ENCODE measurements at regions not wholly inside any gene's neighbourhood (a gene's known extent, or its start where the extent isn't known, plus 50 kb on each side); places are given as distances from the start of the nearest gene placed in this dataset.

GRCh38 chr7:115678086-115678982 is 352.2 kb downstream of the TFEC start:
- H3K4me1 ChIP-seq, result no peaks in the 10 kb centered on the region
- WGBS, result 47% methylated on average over 12 of the region's 12 CpGs
- no peak overlapping the region for H3K4me3 ChIP-seq
- TF ChIP-seq CTCF (IDR thresholded peaks at IDR 0.05) (no peak), POLR2AphosphoS5 (IDR thresholded peaks at IDR 0.05) (no peak), POLR2A (IDR thresholded peaks at IDR 0.05) (no peak), EP300 (IDR thresholded peaks at IDR 0.05) (no peak)
- no peaks in the 10 kb centered on the region for H3K9me3 ChIP-seq
- no peak overlapping the region for H3K27ac ChIP-seq
- no peaks in the 10 kb centered on the region for H3K36me3 ChIP-seq
- no peak for DNase-seq (ENCODE audit: low spot score in 2 of 2)
- H3K27me3 ChIP-seq, result no peaks in the 10 kb centered on the region

- Histone ChIP-seq H3K4me3 (no peak overlapping the region), H3K27me3 (no peaks in the 10 kb centered on the region), H3K27ac (no peak overlapping the region), H3K9me3 (no peaks in the 10 kb centered on the region), H3K36me3 (no peaks in the 10 kb centered on the region), H3K4me1 (no peaks in the 10 kb centered on the region)
- no peak for DNase-seq (ENCODE audit: low spot score in 2 of 2)
- TF ChIP-seq POLR2AphosphoS5 (IDR thresholded peaks at IDR 0.05) (no peak), POLR2A (IDR thresholded peaks at IDR 0.05) (no peak), CTCF (IDR thresholded peaks at IDR 0.05) (no peak), EP300 (IDR thresholded peaks at IDR 0.05) (no peak)
- 86% methylated on average over 3 of the region's 3 CpGs for WGBS
Measured at GRCh38 chr7:115676707-115677106, 353.9 kb downstream of the TFEC start.

DNA sequence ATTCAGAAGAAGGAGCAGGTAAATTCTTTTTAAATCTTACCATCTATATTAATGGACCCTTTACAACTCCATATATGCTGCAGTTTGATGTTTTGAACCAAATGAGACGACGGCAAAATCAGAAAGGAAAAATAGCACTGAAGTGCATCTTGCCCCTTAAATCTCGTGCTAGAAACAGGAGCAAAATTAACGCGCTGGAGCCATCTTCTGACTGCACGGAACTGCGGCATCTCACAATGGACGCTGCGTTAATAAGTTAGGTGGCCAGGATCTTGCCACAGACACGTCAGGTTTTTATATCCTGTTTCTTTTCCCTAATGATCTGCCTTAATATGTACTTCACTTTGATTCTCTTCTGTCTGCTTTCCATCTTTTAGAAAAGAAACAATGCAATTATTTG is 354.5 kb downstream of the TFEC start:
- Histone ChIP-seq H3K4me3 (no peak overlapping the region), H3K27me3 (no peaks in the 10 kb centered on the region), H3K4me1 (no peaks in the 10 kb centered on the region), H3K36me3 (no peaks in the 10 kb centered on the region), H3K27ac (no peak overlapping the region), H3K9me3 (no peaks in the 10 kb centered on the region)
- WGBS, result 55% methylated on average over 10 of the region's 10 CpGs
- TF ChIP-seq CTCF (IDR thresholded peaks at IDR 0.05) (no peak), POLR2A (IDR thresholded peaks at IDR 0.05) (no peak), EP300 (IDR thresholded peaks at IDR 0.05) (no peak), POLR2AphosphoS5 (IDR thresholded peaks at IDR 0.05) (no peak)
- no peak for DNase-seq (ENCODE audit: low spot score in 2 of 2)

GRCh38 chr7:115674467-115675024 is 356.0 kb downstream of the TFEC start:
- Histone ChIP-seq H3K27me3 (no peaks in the 10 kb centered on the region), H3K4me3 (no peak overlapping the region), H3K27ac (no peak overlapping the region), H3K4me1 (no peaks in the 10 kb centered on the region), H3K9me3 (no peaks in the 10 kb centered on the region), H3K36me3 (no peaks in the 10 kb centered on the region)
- no peak for TF ChIP-seq CTCF (IDR thresholded peaks at IDR 0.05)
- no peak for TF ChIP-seq POLR2A (IDR thresholded peaks at IDR 0.05)
- TF ChIP-seq POLR2AphosphoS5 (IDR thresholded peaks at IDR 0.05), result no peak
- TF ChIP-seq EP300 (IDR thresholded peaks at IDR 0.05), result no peak
- DNase-seq (ENCODE audit: low spot score in 2 of 2), result no peak
- 87% methylated on average over 3 of the region's 3 CpGs for WGBS

- H3K4me3 ChIP-seq, result no peak overlapping the region
- no peak for DNase-seq (ENCODE audit: low spot score in 2 of 2)
- TF ChIP-seq EP300 (IDR thresholded peaks at IDR 0.05) (no peak), CTCF (IDR thresholded peaks at IDR 0.05) (no peak), POLR2AphosphoS5 (IDR thresholded peaks at IDR 0.05) (no peak), POLR2A (IDR thresholded peaks at IDR 0.05) (no peak)
- no peak overlapping the region for H3K27ac ChIP-seq
- WGBS, result 59% methylated on average over 1 of the region's 1 CpG
- no peaks in the 10 kb centered on the region for H3K9me3 ChIP-seq
- H3K4me1 ChIP-seq, result no peaks in the 10 kb centered on the region
- H3K27me3 ChIP-seq, result no peaks in the 10 kb centered on the region
- H3K36me3 ChIP-seq, result no peaks in the 10 kb centered on the region
Measured at GRCh38 chr7:115672024-115672423, 358.5 kb downstream of the TFEC start.

Data from suprapubic skin (tissue), 4 donors.